Esophagus mucosa (tissue), 1 donor: ENCODE measurements at regions not wholly inside any gene's neighbourhood (a gene's known extent, or its start where the extent isn't known, plus 50 kb on each side); places are given as distances from the start of the nearest gene placed in this dataset.
A peak's percentile ranks its signal among the peaks of the same experiment; 100 is the strongest.

Experiments used
- ATAC-seq: fragments of 200-7000 bp; cut with Tn5 transposase; one replicate; pipeline ENCODE4 v1.9.1; 2020
- donor health status: DM: yes; HTN: yes; CAD: no.

GRCh38 chr2:2682700-2683342, 351.7 kb upstream of the MYT1L start:
- ATAC-seq: no peak

GRCh38 chr2:2681711-2682251, 350.7 kb upstream of the MYT1L start:
- ATAC-seq: peak; percentile 18

- no peak for ATAC-seq
Measured at GRCh38 chr2:2681085-2681484, 350.0 kb upstream of the MYT1L start.

DNA sequence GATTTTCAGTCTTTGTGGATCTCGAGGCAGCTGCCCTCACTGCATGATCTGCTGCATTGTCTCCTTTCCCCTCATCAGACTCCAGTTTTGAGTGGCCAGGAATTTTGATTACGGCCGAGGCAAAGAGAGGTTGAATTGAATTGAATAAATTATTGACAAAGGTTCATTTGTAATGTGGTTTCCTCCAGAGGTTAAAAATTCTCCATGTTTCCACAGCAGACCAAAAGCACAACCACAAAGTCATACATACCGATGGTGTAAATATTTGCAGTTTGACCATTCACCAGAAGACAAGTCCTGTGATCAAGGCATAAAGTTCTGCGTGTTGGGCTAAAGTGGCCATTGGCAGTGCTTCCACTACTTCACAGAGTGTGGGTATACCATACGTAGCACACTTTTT, 343.8 kb upstream of the MYT1L start:
- no peak for ATAC-seq

GRCh38 chr2:2673406-2673805, 342.3 kb upstream of the MYT1L start:
- no peak for ATAC-seq

DNA sequence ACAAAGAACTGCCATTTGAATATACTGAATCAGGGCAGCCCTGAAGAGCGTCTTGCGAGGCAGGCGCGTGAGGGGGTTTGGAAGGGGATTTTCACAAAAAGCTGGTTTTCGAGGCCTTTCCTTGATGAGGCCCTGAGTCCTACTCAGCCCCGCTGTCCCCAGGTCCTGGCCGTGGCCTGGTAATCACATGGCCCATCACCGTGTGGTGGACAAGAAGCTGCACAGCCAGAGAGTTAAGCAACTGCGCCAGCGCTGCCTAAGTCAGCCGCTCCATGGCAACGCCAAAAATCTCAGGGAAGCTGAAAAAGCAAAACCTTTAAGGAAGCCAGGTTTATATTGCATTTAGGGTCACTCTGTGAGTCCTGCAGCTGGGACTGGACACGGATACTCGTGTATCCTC, 341.2 kb upstream of the MYT1L start:
- ATAC-seq: no peak

DNA sequence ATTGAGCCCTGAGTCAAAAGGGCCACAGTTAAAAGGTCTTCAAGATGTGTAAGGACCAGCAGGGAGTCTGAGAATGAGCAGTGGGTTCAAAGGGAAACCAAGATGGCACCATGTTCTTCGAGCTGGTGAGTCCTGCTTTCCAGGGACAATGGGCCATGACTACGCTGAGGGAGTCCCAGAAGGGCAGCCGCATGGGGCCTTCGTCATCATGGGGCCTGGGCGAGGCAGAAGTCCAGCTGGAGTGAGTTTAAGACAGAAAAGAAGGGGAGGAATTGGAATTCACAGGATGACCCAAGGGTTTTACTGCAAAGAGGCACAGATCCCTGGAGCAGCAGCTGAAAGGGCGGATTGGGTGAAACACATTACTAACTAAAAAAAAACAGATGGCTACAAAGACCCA, 340.8 kb upstream of the MYT1L start:
- no peak for ATAC-seq

DNA sequence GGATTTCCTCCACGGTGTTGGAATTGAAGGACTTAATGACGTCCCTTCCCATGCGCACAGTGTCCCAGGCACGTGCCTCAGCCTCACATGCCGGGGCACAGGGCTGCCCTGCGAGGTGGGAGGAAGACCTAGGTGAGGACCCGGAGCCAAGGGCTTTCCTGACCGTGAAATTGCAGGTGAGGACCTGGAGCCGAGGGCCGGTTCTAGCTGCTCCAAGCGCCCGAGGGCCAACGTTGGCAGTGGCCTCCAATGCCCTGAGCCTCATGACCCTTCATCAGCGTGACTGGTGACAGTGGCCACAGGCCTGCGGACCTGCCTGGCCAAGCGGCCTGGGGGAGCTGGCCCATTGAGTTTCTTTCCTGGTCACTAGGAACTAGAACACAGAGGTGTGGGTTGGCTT, 338.2 kb upstream of the MYT1L start:
- ATAC-seq: no peak

GRCh38 chr2:2668681-2669265, 337.7 kb upstream of the MYT1L start:
- ATAC-seq: no peak

- ATAC-seq: no peak
Measured at GRCh38 chr2:2667690-2668089, 336.6 kb upstream of the MYT1L start.

- ATAC-seq: no peak
Measured at GRCh38 chr2:2665834-2666133, 334.7 kb upstream of the MYT1L start.

GRCh38 chr2:2664989-2665833, 334.1 kb upstream of the MYT1L start:
- no peak for ATAC-seq

- peak; percentile 15 for ATAC-seq
Measured at GRCh38 chr2:2663401-2664036, 332.4 kb upstream of the MYT1L start.

GRCh38 chr2:2662847-2663356, 331.8 kb upstream of the MYT1L start:
- ATAC-seq: peak; percentile 81

DNA sequence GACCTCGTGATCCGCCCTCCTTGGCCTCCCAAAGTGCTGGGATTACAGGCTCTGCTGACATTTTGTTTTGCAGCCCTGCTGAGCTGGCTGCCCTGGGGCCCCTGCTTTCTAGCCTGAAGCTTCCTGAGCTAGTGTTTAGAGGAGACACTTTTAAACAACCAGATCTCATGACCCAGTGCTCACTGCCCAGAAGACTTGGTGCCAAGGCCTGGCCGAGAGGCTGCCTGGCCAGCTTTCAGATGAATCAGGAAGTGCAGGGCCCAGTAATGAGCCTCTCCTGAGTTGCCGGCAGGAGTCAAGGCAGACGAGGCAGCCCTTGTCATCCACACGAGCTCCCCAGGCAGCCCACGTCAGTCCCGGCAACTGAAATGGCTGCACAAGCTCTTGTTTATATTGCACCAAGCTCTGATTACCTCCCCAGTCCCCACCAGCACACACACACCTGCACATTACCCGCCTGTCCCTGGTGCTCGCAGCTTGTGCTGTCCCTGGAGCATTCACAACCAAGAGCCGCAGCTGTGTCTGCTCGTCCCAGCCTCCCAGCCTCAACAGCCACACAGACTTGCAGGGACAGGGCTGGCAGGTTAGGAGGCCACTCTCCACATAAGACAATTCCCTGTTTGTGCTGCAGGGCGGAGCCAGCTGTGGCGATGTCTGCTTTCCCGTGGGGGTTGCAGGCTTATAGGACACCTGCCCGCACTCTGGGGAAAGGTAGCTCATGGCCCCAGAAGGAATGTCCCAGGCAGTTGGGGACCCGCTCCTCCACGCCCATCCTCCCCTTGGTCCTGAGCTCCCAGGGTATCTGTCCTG, 331.2 kb upstream of the MYT1L start:
- ATAC-seq: peak; percentile 48

DNA sequence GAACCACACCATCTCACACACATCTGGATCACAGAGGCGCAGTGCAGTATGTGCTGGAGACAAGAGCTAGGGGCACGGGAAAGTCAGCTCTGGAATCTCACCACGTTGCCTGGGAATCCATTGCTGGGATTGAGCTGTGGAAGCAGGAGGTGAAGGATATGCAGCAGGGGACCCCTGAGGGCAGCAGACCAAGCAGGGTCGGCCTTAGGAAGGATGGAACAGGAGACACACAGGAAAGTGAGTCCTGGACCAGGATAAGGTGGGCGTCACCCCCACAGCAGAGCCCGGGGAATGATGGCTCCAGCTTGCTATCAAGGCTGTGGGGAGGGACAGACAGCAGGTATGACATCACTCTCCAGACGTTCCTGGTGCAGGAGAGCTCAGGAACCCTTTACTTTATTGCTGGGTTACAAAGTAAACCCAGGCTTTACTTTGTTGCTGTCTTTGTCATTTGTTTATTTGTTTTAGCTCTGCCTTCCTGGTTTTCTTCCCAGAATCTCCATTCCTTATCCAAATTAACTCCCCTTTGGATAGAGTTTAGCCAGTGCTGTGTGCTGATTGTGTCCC, 329.8 kb upstream of the MYT1L start:
- ATAC-seq: no peak

DNA sequence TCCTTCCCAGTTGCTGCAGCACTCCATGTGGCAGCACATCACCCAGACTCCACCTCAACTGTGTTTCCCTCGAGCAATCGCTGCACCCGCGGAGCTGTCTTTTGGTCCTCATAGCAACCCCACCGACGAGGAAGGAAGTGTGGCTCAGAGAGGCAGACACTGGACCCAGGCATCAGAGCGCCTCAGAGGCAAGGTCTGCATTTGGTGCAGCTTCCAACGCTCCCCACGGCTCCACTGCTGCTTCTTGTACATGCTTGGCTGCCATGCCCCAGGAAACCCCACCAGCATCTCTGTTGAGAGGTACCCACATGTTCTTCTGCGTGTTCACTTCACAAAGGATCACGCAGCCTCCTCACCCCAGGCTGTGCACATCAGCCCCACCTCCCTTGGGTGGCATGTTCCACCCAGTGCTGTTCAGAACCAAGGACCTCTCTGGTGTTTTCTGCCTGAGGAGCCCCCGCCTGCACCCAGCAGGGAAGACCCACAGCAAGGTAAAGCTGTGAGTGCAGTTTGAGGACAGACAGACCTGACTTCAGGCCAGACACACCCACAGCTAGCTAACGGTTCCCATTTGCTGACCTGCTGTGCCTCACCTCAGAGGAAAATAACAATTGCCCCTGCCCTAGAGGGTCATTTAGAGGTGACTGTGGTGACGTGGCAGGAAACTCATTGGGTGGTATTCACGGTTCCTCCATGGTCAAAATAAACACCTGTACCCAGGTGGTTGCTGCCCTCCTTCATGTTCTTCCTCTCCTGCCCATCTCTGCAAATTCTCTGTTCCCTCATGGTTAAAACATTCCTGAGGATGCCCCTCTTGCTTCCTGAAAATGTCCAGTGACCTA, 326.3 kb upstream of the MYT1L start:
- ATAC-seq: no peak

- ATAC-seq: no peak
Measured at GRCh38 chr2:2656115-2657011, 325.3 kb upstream of the MYT1L start.

DNA sequence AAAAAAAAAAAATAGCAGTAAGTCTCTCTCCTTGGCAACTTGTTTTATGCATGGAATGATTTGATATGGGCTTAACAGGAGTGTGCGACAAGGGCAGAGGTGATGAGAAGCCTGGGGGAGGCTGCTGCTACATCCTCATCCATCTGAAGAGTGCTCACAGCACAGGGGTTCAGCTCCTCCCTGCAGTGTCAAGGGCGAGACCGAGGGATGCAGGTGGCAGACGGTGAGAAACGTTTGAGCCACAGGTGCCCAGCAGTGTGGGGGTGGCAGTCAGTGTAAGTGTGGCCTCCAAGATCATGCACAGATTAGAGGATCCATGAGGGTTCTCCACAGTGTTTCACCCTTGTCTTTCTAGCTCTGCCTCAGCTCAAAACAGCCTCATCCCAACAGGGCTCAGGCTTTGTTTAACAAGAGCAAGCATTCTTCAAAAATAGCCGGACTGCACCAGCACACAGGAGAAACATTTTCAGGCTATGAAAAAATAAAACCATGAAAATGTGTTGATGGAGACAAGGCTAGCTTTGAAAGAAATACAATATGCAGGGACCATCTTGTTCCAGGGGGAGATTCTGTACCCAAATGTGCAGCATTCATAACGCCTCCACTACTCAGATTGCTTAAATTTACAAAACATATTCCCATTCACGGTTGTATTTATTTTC, 324.5 kb upstream of the MYT1L start:
- ATAC-seq: no peak
